HCT116 (cell line): ENCODE measurements at regions not wholly inside any gene's neighbourhood (a gene's known extent, or its start where the extent isn't known, plus 50 kb on each side); places are given as distances from the start of the nearest gene placed in this dataset.

Experiments used
- CBX3 ChIP-seq: IDR thresholded peaks from 2 replicates; pipeline ENCODE4 v1.6.1; 2012; ENCODE audit warnings: low read depth
- CEBPB ChIP-seq: IDR thresholded peaks from 2 replicates; pipeline ENCODE4 v1.6.1; 2012; ENCODE audit warnings: low read depth
- CTCF ChIP-seq, 3 experiments: fragments of 200-600 bp in 1 of 3; sonication (generic) in 1 of 3; IDR thresholded peaks in 2 of 3; conservative IDR thresholded peaks in 1 of 3; 2 replicates each; pipeline ENCODE4 v1.5.1; 2012 to 2017; ENCODE audit warnings: low read depth in 2 of 3, low read length in 2 of 3, antibody characterized with exemption in 1 of 3, borderline replicate concordance in 1 of 3, control low read depth in 1 of 3, mild to moderate bottlenecking in 1 of 3, mixed read lengths in 1 of 3, mixed run types in 1 of 3, moderate library complexity in 1 of 3; ENCODE audit not compliant: insufficient read depth in 1 of 3
- EGR1 ChIP-seq: IDR thresholded peaks from 2 replicates; pipeline ENCODE4 v1.6.1; 2012; ENCODE audit warnings: low read depth
- EZH2 ChIP-seq: fragments of 200-600 bp; sonication (generic); IDR thresholded peaks from 2 replicates; pipeline ENCODE4 v1.6.1; 2017; ENCODE audit warnings: antibody characterized with exemption, mixed run types
- POLR2AphosphoS5 ChIP-seq: IDR thresholded peaks from 2 replicates; pipeline ENCODE4 v1.6.1; 2011; ENCODE audit warnings: mild to moderate bottlenecking, low read depth, low read length, moderate library complexity
- REST ChIP-seq: IDR thresholded peaks from 2 replicates; pipeline ENCODE4 v1.6.1; 2012; ENCODE audit warnings: low read depth
- SP1 ChIP-seq: IDR thresholded peaks from 2 replicates; pipeline ENCODE4 v1.6.1; 2012; ENCODE audit warnings: low read depth

GRCh38 chr11:79807506-79807905 is 366.7 kb upstream of the TENM4 start:
- no peak for TF ChIP-seq EGR1
- no peak for TF ChIP-seq REST
- TF ChIP-seq CTCF (IDR thresholded peaks at IDR 0.05 in 2 of 3, conservative IDR thresholded peaks at IDR 0.05 in 1 of 3; ENCODE audit: borderline replicate concordance in 1 of 3, insufficient read depth in 1 of 3, low read depth in 2 of 3, low read length in 2 of 3): no peak
- TF ChIP-seq CEBPB: no peak
- TF ChIP-seq EZH2: no peak
- TF ChIP-seq SP1: no peak
- TF ChIP-seq POLR2AphosphoS5: no peak
- no peak for TF ChIP-seq CBX3
